Cardiac muscle cell (in vitro differentiated cells and primary cell): ENCODE measurements at regions not wholly inside any gene's neighbourhood (a gene's known extent, or its start where the extent isn't known, plus 50 kb on each side); places are given as distances from the start of the nearest gene placed in this dataset.

Experiments
- DNase-seq, 2 donors: peaks; one replicate each; pipeline versions ENCODE4 v3.0.0 to v3.0.0-alpha.2; 2010 to 2017; ENCODE audit warnings: low read depth in 1 of 2, low spot score in 1 of 2
- H3K27ac ChIP-seq: fragments of 200-600 bp; sonication (generic); 2 replicates; pipeline ENCODE4 v1.5.1; 2016
- H3K27me3 ChIP-seq: fragments of 200-600 bp; sonication (generic); 2 replicates; pipeline ENCODE4 v1.6.0; 2016; ENCODE audit warnings: control low read depth
- H3K36me3 ChIP-seq: fragments of 200-600 bp; sonication (generic); 2 replicates; pipeline ENCODE4 v1.5.1; 2016; ENCODE audit warnings: control low read depth
- H3K4me1 ChIP-seq: fragments of 200-600 bp; sonication (generic); 2 replicates; pipeline ENCODE4 v1.8.1; 2017; ENCODE audit warnings: low read depth, mild to moderate bottlenecking, mixed run types
- H3K4me3 ChIP-seq: fragments of 200-600 bp; sonication (generic); 2 replicates; pipeline ENCODE4 v1.5.1; 2016; ENCODE audit warnings: mild to moderate bottlenecking
- H3K9me3 ChIP-seq: fragments of 200-600 bp; sonication (generic); 2 replicates; pipeline ENCODE4 v1.5.1; 2017; ENCODE audit warnings: low read depth, mild to moderate bottlenecking, control low read depth
- TF ChIP-seq, protein P1 (sequence below): IDR thresholded peaks from 2 replicates; pipeline ENCODE4 v1.5.1; 2012; ENCODE audit warnings: low read depth, mild to moderate bottlenecking, low read length

DNA sequence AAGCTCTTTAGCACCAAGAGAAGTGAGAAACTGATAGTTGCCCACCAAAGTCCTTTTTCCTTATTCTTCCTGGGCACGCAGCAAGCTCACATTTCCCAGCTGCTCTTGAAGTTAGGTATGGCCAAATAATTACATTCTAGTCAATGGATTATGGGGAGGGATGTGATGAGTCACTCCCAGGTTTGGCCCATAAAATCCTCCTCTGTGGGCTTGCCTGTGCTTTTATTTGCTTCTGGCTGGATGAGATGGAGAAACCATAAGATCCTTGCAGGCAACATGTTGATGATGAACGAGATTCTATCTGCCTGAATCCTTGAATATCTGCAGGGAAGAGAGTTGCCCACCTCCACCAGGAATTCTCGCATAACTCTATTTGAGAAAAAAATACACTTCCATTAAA, 568.3 kb upstream of the SALL1 start:
- no peak for DNase-seq
- Histone ChIP-seq H3K9me3 (no peaks in the 10 kb centered on the region), H3K27me3 (no peaks in the 10 kb centered on the region), H3K4me3 (no peak overlapping the region), H3K4me1 (peaks cover 7% of the 10 kb centered on the region), H3K36me3 (no peaks in the 10 kb centered on the region), H3K27ac (no peak overlapping the region)
- TF ChIP-seq, protein P1, sequence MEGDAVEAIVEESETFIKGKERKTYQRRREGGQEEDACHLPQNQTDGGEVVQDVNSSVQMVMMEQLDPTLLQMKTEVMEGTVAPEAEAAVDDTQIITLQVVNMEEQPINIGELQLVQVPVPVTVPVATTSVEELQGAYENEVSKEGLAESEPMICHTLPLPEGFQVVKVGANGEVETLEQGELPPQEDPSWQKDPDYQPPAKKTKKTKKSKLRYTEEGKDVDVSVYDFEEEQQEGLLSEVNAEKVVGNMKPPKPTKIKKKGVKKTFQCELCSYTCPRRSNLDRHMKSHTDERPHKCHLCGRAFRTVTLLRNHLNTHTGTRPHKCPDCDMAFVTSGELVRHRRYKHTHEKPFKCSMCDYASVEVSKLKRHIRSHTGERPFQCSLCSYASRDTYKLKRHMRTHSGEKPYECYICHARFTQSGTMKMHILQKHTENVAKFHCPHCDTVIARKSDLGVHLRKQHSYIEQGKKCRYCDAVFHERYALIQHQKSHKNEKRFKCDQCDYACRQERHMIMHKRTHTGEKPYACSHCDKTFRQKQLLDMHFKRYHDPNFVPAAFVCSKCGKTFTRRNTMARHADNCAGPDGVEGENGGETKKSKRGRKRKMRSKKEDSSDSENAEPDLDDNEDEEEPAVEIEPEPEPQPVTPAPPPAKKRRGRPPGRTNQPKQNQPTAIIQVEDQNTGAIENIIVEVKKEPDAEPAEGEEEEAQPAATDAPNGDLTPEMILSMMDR = no peak

DNA sequence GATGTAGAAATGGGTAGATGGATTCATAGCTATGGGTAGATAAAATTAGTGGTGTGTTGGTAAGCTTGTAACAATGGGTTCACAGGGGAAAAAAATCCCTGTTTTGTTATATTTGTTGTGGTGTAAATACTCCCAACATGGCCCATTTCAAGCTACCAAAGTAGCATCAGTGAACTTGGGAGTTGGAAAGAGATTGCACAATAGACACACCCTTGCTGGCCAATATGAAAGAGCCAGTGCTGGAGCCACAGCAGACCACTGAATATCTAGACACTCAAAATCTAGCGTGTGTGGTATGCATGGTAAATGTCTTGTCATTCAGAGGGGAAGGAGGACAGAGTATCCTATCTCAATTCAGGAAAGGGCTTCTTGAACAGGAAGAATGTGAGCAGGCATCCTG, 565.1 kb upstream of the SALL1 start:
- Histone ChIP-seq H3K27me3 (no peaks in the 10 kb centered on the region), H3K9me3 (no peaks in the 10 kb centered on the region), H3K36me3 (no peaks in the 10 kb centered on the region), H3K4me3 (no peak overlapping the region), H3K27ac (no peak overlapping the region), H3K4me1 (no peaks in the 10 kb centered on the region)
- TF ChIP-seq, protein P1 = no peak
- DNase-seq = no peak

DNA sequence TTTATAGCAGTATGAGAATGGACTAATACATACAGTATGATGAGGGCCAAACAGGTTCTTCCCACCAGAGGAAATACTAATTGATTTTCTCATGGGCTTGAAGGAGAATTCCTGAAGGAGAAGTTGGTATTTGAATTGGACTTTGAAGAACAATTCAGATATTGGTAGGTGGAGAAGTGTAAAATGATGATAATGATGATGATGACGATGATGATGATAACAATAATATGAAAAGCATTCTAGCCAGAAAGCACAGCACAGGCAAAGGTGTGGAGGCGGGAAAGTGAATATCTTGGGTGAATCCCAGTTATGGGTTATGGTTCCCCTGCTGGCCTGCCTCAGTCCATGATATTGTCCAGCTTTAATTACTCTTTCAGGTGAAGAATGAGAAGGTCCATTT, 562.4 kb upstream of the SALL1 start:
- Histone ChIP-seq H3K27me3 (no peaks in the 10 kb centered on the region), H3K4me3 (no peak overlapping the region), H3K36me3 (no peaks in the 10 kb centered on the region), H3K4me1 (no peaks in the 10 kb centered on the region), H3K9me3 (no peaks in the 10 kb centered on the region), H3K27ac (no peak overlapping the region)
- no peak for DNase-seq
- TF ChIP-seq, protein P1 = no peak

DNA sequence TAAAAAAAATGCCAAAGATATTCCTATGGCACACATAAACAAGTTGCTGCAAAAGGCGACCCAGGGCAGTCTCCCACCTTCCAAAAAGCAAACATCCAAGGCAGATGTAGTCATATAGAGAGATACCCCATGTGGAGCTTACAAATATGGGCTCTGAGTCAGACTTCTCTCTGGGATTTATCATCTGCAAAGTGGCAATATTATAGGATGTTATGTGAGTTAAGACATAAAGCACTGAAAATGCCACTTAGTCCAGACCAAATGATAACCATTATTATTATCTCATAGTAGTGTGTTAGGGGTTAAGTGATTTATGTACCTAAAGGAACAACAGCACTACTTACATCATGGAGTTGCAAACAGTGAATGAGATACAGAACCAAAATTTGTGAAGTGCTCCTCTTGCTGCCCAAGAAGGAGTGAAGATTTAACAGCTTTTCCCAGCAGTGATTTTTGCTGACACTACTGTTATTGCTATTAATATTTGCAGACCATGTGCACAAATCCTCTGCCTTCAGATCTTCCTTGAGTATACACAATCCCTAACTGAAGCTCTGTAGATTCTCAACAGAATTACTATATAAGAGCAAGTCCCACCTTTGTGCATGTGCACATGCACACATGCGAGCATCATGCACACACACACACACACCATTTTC, 560.0 kb upstream of the SALL1 start:
- DNase-seq = no peak
- Histone ChIP-seq H3K4me3 (no peak overlapping the region), H3K9me3 (no peaks in the 10 kb centered on the region)

DNA sequence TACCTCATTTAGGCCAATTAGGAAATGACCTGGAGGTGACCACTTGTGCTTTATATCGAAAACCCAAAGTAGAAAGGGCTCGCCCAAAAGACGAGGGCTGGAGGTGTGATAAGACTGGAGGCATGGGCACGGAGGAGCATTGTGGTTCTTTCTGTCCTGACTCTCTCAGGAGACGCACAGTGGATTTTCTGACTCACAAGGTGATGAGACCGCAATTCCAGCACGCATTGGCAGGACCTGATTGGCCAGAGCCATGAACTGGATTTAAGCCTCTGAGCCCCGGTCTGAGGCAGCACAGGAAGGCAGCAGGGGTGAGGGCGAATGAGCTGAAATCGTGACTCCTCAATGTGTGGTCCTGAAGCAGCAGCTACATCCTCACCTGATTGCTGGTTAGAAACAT, 559.1 kb upstream of the SALL1 start:
- no peaks in the 10 kb centered on the region for H3K9me3 ChIP-seq

More for the DNA sequence above, 560.0 kb upstream of the SALL1 start:
- no peaks in the 10 kb centered on the region for H3K27me3 ChIP-seq
- H3K4me1 ChIP-seq = no peaks in the 10 kb centered on the region
- no peaks in the 10 kb centered on the region for H3K36me3 ChIP-seq
- no peak overlapping the region for H3K27ac ChIP-seq
- TF ChIP-seq, protein P1 = no peak

More for the DNA sequence above, 559.1 kb upstream of the SALL1 start:
- no peak for DNase-seq
- Histone ChIP-seq H3K4me3 (no peak overlapping the region), H3K36me3 (no peaks in the 10 kb centered on the region), H3K4me1 (no peaks in the 10 kb centered on the region), H3K27ac (no peak overlapping the region), H3K27me3 (no peaks in the 10 kb centered on the region)
- TF ChIP-seq, protein P1 = no peak
